CD14-positive monocyte (primary cell): ENCODE measurements at regions not wholly inside any gene's neighbourhood (a gene's known extent, or its start where the extent isn't known, plus 50 kb on each side); places are given as distances from the start of the nearest gene placed in this dataset.

Experiments used
- DNase-seq, 3 donors: peaks; one replicate each; pipeline ENCODE4 v3.0.0-alpha.2; 2011 to 2022
- H2AFZ ChIP-seq: 2 replicates; pipeline ENCODE4 v1.6.0; 2012; ENCODE audit warnings: mild to moderate bottlenecking, low read depth, low read length, inconsistent platforms; ENCODE audit not compliant: insufficient read depth, poor library complexity, severe bottlenecking
- H3K27ac ChIP-seq, 2 donors: 1 replicate in 1 of 2; 2 replicates in 1 of 2; pipeline ENCODE4 v1.5.1; 2012 to 2013; ENCODE audit warnings: low read length in 2 of 2, control low read depth in 1 of 2, inconsistent platforms in 1 of 2, low read depth in 1 of 2, mild to moderate bottlenecking in 1 of 2
- H3K27me3 ChIP-seq, 2 donors: one replicate each; pipeline versions ENCODE4 v1.6.0 to v1.6.1; 2011 to 2013; ENCODE audit warnings: low read length in 2 of 2; ENCODE audit not compliant: control insufficient read depth in 2 of 2, insufficient read depth in 2 of 2
- H3K36me3 ChIP-seq, 2 donors: replicated peaks in 1 of 2; 1 replicate in 1 of 2; 2 replicates in 1 of 2; pipeline versions ENCODE4 v1.5.1 to v1.6.1; 2012 to 2013; ENCODE audit warnings: low read length in 2 of 2, control low read depth in 1 of 2, inconsistent platforms in 1 of 2, mild to moderate bottlenecking in 1 of 2; ENCODE audit not compliant: insufficient read depth in 2 of 2, control insufficient read depth in 1 of 2
- H3K4me1 ChIP-seq, 2 donors: 1 replicate in 1 of 2; 2 replicates in 1 of 2; pipeline versions ENCODE4 v1.5.1 to v1.6.1; 2012 to 2013; ENCODE audit warnings: low read length in 2 of 2, control low read depth in 1 of 2, inconsistent platforms in 1 of 2, mild to moderate bottlenecking in 1 of 2, moderate library complexity in 1 of 2; ENCODE audit not compliant: insufficient read depth in 2 of 2, control insufficient read depth in 1 of 2
- H3K4me2 ChIP-seq: replicated peaks from 2 replicates; pipeline ENCODE3; 2012; ENCODE audit warnings: low read length, moderate library complexity, mild to moderate bottlenecking; ENCODE audit not compliant: poor library complexity, severe bottlenecking; ENCODE audit errors: extremely low read depth
- H3K4me3 ChIP-seq, 3 experiments: fragments of 200-600 bp in 1 of 3; sonication (generic) in 1 of 3; replicated peaks in 1 of 3; 1 replicate in 2 of 3; 2 replicates in 1 of 3; pipeline ENCODE4 v1.5.1; 2011 to 2013; ENCODE audit warnings: low read length in 3 of 3, mild to moderate bottlenecking in 3 of 3, control low read depth in 2 of 3, low read depth in 2 of 3, inconsistent platforms in 1 of 3, moderate library complexity in 1 of 3
- H3K79me2 ChIP-seq: 2 replicates; pipeline ENCODE4 v1.6.0; 2012; ENCODE audit warnings: mild to moderate bottlenecking, control low read depth, inconsistent platforms, low read length, moderate library complexity; ENCODE audit not compliant: insufficient read depth
- H3K9ac ChIP-seq: 2 replicates; pipeline ENCODE4 v1.6.0; 2017; ENCODE audit warnings: low read length, mild to moderate bottlenecking; ENCODE audit not compliant: insufficient read depth, poor library complexity, severe bottlenecking
- H3K9me3 ChIP-seq, 2 donors: replicated peaks in 1 of 2; 1 replicate in 1 of 2; 2 replicates in 1 of 2; pipeline versions ENCODE4 v1.5.1 to v1.6.1; 2012 to 2013; ENCODE audit warnings: low read length in 2 of 2, control low read depth in 1 of 2; ENCODE audit not compliant: control insufficient read depth in 1 of 2, insufficient read depth in 1 of 2
- H4K20me1 ChIP-seq: 2 replicates; pipeline ENCODE4 v1.6.0; 2012; ENCODE audit warnings: mild to moderate bottlenecking, low read length, control low read depth, moderate library complexity; ENCODE audit not compliant: insufficient read depth
- H3K27ac Mint-ChIP-seq, 7 donors: one replicate each; pipeline ENCODE4 v1.8.0; 2020; ENCODE audit warnings: mild to moderate bottlenecking in 7 of 7, mixed read lengths in 7 of 7, moderate library complexity in 6 of 7, inconsistent platforms in 2 of 7
- H3K27me3 Mint-ChIP-seq, 3 donors: one replicate each; pipeline ENCODE4 v1.8.0; 2021 to 2022; ENCODE audit warnings: low read depth in 3 of 3, mild to moderate bottlenecking in 3 of 3, mixed read lengths in 3 of 3, moderate library complexity in 3 of 3, inconsistent platforms in 1 of 3
- H3K36me3 Mint-ChIP-seq, 2 donors: one replicate each; pipeline ENCODE4 v1.8.0; 2020; ENCODE audit warnings: mixed read lengths in 2 of 2, inconsistent platforms in 1 of 2, mild to moderate bottlenecking in 1 of 2
- H3K4me1 Mint-ChIP-seq: one replicate; pipeline ENCODE4 v1.8.0; 2020; ENCODE audit warnings: mild to moderate bottlenecking, mixed read lengths
- H3K4me3 Mint-ChIP-seq, 2 donors: one replicate each; pipeline ENCODE4 v1.8.0; 2020; ENCODE audit warnings: mild to moderate bottlenecking in 2 of 2, mixed read lengths in 2 of 2, moderate library complexity in 1 of 2
- H3K9me3 Mint-ChIP-seq, 7 donors: one replicate each; pipeline ENCODE4 v1.8.0; 2020 to 2022; ENCODE audit warnings: mixed read lengths in 7 of 7, mild to moderate bottlenecking in 6 of 7, moderate library complexity in 6 of 7, inconsistent platforms in 2 of 7
- CTCF ChIP-seq: fragments of 200-600 bp; IDR thresholded peaks from one replicate; pipeline ENCODE4 v1.8.0; 2022; ENCODE audit warnings: antibody characterized with exemption, mild to moderate bottlenecking
- WGBS: methylation state at CpG from one replicate; pipeline ENCODE4 v1.1.5; 2013; ENCODE audit warnings: missing lambda C conversion rate; ENCODE audit not compliant: insufficient coverage; 5-methylcytosine and 5-hydroxymethylcytosine counted together
- intact Hi-C, 2 donors: fragments of 100-400 bp; cut with micrococcal nuclease; formaldehyde crosslinking; loops; one replicate each; pipeline versions ENCODE4 v1.15.0 to v1.15.1; 2023

- peak in 1 of 3 donors; percentile 21 for DNase-seq
- peaks cover 0 to 3% (median 0%) of the 10 kb centered on the region in 7 donors for H3K9me3 Mint-ChIP-seq
- H3K4me3 ChIP-seq: no peak overlapping the region
- H3K4me3 Mint-ChIP-seq: no peak overlapping the region
- no peak overlapping the region for H3K4me2 ChIP-seq
- H3K36me3 ChIP-seq: no peaks in the 10 kb centered on the region
- no peak for TF ChIP-seq CTCF
- H3K27ac ChIP-seq: no peak overlapping the region
- H3K36me3 Mint-ChIP-seq: peaks cover 0 to 2% of the 10 kb centered on the region in 2 donors
- H3K9ac ChIP-seq: no peak overlapping the region
- peaks cover 19 to 28% of the 10 kb centered on the region in 2 donors for H3K4me1 ChIP-seq
- WGBS: 40% methylated on average over 1 of the region's 4 CpGs
- H3K27me3 Mint-ChIP-seq: peaks cover 0 to 4% (median 0%) of the 10 kb centered on the region in 3 donors
- H3K27me3 ChIP-seq: no peaks in the 10 kb centered on the region
- intact Hi-C loops: no loop called here
- H3K79me2 ChIP-seq: no peaks in the 10 kb centered on the region
- H3K27ac Mint-ChIP-seq: no peak overlapping the region
- H4K20me1 ChIP-seq: no peaks in the 10 kb centered on the region
- H3K9me3 ChIP-seq: no peaks in the 10 kb centered on the region
- H2AFZ ChIP-seq: no peak overlapping the region
- peaks cover 38% of the 10 kb centered on the region for H3K4me1 Mint-ChIP-seq
These were observed 95.4 kb upstream of the MAML3 start for GRCh38 chr4:140249351-140249750.

- Mint-ChIP-seq H3K27ac (no peak overlapping the region), H3K36me3 (peaks cover 0 to 2% of the 10 kb centered on the region in 2 donors), H3K9me3 (peaks cover 0 to 3% (median 0%) of the 10 kb centered on the region in 7 donors), H3K4me1 (peaks cover 51% of the 10 kb centered on the region), H3K27me3 (peaks cover 0 to 2% (median 0%) of the 10 kb centered on the region in 3 donors), H3K4me3 (no peak overlapping the region)
- no peaks in the 10 kb centered on the region for H3K79me2 ChIP-seq
- TF ChIP-seq CTCF: no peak
- H2AFZ ChIP-seq: no peak overlapping the region
- H3K36me3 ChIP-seq: no peaks in the 10 kb centered on the region
- no peak overlapping the region for H3K4me2 ChIP-seq
- 0% methylated on average over 2 of the region's 2 CpGs for WGBS
- no peak overlapping the region for H3K4me3 ChIP-seq
- no peaks in the 10 kb centered on the region for H4K20me1 ChIP-seq
- DNase-seq: no peak
- H3K4me1 ChIP-seq: peaks cover 33 to 39% of the 10 kb centered on the region in 2 donors
- H3K27me3 ChIP-seq: no peaks in the 10 kb centered on the region
- H3K27ac ChIP-seq: no peak overlapping the region
- intact Hi-C loops: no loop called here
- no peaks in the 10 kb centered on the region for H3K9me3 ChIP-seq
- no peak overlapping the region for H3K9ac ChIP-seq
These were observed 93.3 kb upstream of the MAML3 start for GRCh38 chr4:140247237-140247636.
